ENCODE measurements at regions not wholly inside any gene's neighbourhood (a gene's known extent, or its start where the extent isn't known, plus 50 kb on each side); places are given as distances from the start of the nearest gene placed in this dataset.

GRCh38 chr12:105920161-105920684 lies 218.5 kb downstream of the NUAK1 start:
- H3K36me3 ChIP-seq (ENCODE audit: low read depth): no peaks in the 10 kb centered on the region
- TF ChIP-seq CTCF (IDR thresholded peaks at IDR 0.05): no peak
- no peaks in the 10 kb centered on the region for H3K4me1 ChIP-seq (ENCODE audit: low read depth)
- ATAC-seq: no peak
- H3K4me3 ChIP-seq: no peak overlapping the region
- H3K9me3 ChIP-seq: no peaks in the 10 kb centered on the region
- DNase-seq: no peak
- intact Hi-C loops (cut with DNase I, micrococcal nuclease): no loop called here

GRCh38 chr12:105921055-105921454 lies 217.7 kb downstream of the NUAK1 start:
- no peak for ATAC-seq
- Histone ChIP-seq H3K36me3 (ENCODE audit: low read depth) (no peaks in the 10 kb centered on the region), H3K4me3 (no peak overlapping the region), H3K9me3 (no peaks in the 10 kb centered on the region), H3K4me1 (ENCODE audit: low read depth) (no peaks in the 10 kb centered on the region)
- DNase-seq: no peak
- TF ChIP-seq CTCF (IDR thresholded peaks at IDR 0.05): no peak
- intact Hi-C loops (cut with DNase I, micrococcal nuclease): no loop called here

GRCh38 chr12:105921872-105922669 lies 216.7 kb downstream of the NUAK1 start:
- H3K4me3 ChIP-seq: no peak overlapping the region
- TF ChIP-seq CTCF (IDR thresholded peaks at IDR 0.05): no peak
- no peak for ATAC-seq
- H3K9me3 ChIP-seq: no peaks in the 10 kb centered on the region
- no peaks in the 10 kb centered on the region for H3K4me1 ChIP-seq (ENCODE audit: low read depth)
- DNase-seq: no peak
- H3K36me3 ChIP-seq (ENCODE audit: low read depth): no peaks in the 10 kb centered on the region
- intact Hi-C loops (cut with DNase I, micrococcal nuclease): no loop called here

- ATAC-seq (no peak), DNase-seq (no peak)
- Histone ChIP-seq H3K4me3 (no peak overlapping the region), H3K4me1 (ENCODE audit: low read depth) (no peaks in the 10 kb centered on the region), H3K9me3 (no peaks in the 10 kb centered on the region), H3K36me3 (ENCODE audit: low read depth) (no peaks in the 10 kb centered on the region)
- intact Hi-C loops (cut with DNase I, micrococcal nuclease): no loop called here
- TF ChIP-seq CTCF (IDR thresholded peaks at IDR 0.05): no peak
These were observed 216.1 kb downstream of the NUAK1 start for GRCh38 chr12:105922670-105923102.

GRCh38 chr12:105924526-105925208 lies 214.1 kb downstream of the NUAK1 start:
- H3K36me3 ChIP-seq (ENCODE audit: low read depth): no peaks in the 10 kb centered on the region

More at GRCh38 chr12:105924526-105925208, 214.1 kb downstream of the NUAK1 start:
- DNase-seq (no peak), ATAC-seq (no peak)
- H3K9me3 ChIP-seq: no peaks in the 10 kb centered on the region
- no peaks in the 10 kb centered on the region for H3K4me1 ChIP-seq (ENCODE audit: low read depth)
- TF ChIP-seq CTCF (IDR thresholded peaks at IDR 0.05): no peak
- intact Hi-C loops (cut with DNase I, micrococcal nuclease): no loop called here
- H3K4me3 ChIP-seq: no peak overlapping the region

All from mucosa of descending colon (tissue), 3 donors.